ENCODE measurements at regions not wholly inside any gene's neighbourhood (a gene's known extent, or its start where the extent isn't known, plus 50 kb on each side); places are given as distances from the start of the nearest gene placed in this dataset.

DNA sequence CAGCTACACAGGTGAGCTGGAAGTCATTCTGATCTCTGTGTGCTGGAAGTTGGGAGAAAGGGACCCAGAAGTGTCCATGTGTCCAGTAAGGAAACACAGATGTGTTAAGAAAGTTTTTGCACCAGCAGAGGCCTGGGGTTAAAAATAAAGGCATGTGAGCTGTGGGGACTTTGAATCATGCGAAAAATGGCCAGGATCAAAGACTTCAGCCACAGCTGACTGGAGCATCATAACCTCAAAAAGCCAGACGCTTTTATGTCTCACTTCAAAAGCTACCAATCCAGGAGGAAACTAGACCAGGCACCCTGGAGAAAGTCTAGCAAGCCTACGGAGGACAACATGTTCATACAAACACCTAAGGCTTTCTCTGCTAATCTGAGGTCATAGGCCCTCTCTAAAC is 503.6 kb upstream of the REG3G start:
- no peak for DNase-seq (ENCODE audit: low spot score in 2 of 2)
- Mint-ChIP-seq H3K27ac (no peak overlapping the region), H3K4me1 (no peaks in the 10 kb centered on the region), H3K4me3 (no peak overlapping the region), H3K36me3 (no peaks in the 10 kb centered on the region), H3K9me3 (peaks cover 13% of the 10 kb centered on the region)
- ATAC-seq, result no peak

- Mint-ChIP-seq H3K9me3 (peaks cover 13% of the 10 kb centered on the region), H3K4me3 (no peak overlapping the region), H3K27ac (no peak overlapping the region), H3K4me1 (no peaks in the 10 kb centered on the region), H3K36me3 (no peaks in the 10 kb centered on the region)
- ATAC-seq, result no peak
- no peak for DNase-seq (ENCODE audit: low spot score in 2 of 2)
Observed at GRCh38 chr2:78532762-78533379, 492.6 kb upstream of the REG3G start.

GRCh38 chr2:78535395-78535794 is 490.1 kb upstream of the REG3G start:
- H3K27ac Mint-ChIP-seq, result no peak overlapping the region
- H3K9me3 Mint-ChIP-seq, result peaks cover 16% of the 10 kb centered on the region
- no peaks in the 10 kb centered on the region for H3K4me1 Mint-ChIP-seq
- no peak for DNase-seq (ENCODE audit: low spot score in 2 of 2)
- ATAC-seq, result no peak
- H3K36me3 Mint-ChIP-seq, result no peaks in the 10 kb centered on the region
- H3K4me3 Mint-ChIP-seq, result no peak overlapping the region

- no peaks in the 10 kb centered on the region for H3K4me1 Mint-ChIP-seq
- H3K36me3 Mint-ChIP-seq, result no peaks in the 10 kb centered on the region
- DNase-seq (ENCODE audit: low spot score in 2 of 2) (no peak), ATAC-seq (no peak)
- H3K27ac Mint-ChIP-seq, result no peak overlapping the region
- no peak overlapping the region for H3K4me3 Mint-ChIP-seq
- H3K9me3 Mint-ChIP-seq, result peaks cover 23% of the 10 kb centered on the region
Observed at GRCh38 chr2:78538322-78538721, 487.2 kb upstream of the REG3G start.

DNA sequence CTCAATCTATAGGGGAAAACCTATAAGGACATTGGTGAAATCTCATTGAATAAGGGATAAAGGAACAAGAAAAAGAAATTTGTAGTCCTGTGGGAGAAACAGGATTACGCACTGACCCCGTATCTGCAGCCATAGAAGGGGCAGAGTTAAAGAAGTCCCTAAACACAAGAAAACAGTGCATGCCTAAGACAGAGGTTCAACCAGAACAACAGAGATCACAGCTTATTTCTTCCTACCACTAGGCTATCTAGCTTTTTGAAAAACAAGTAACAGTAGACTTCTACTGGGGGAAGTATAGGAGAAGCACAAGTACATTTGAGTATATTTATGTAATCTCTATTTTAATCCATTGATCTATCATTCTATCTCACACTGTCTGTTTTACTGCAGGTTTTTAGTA is 485.2 kb upstream of the REG3G start:
- DNase-seq (ENCODE audit: low spot score in 2 of 2) (no peak), ATAC-seq (no peak)
- Mint-ChIP-seq H3K4me3 (no peak overlapping the region), H3K4me1 (no peaks in the 10 kb centered on the region), H3K9me3 (peaks cover 31% of the 10 kb centered on the region), H3K36me3 (no peaks in the 10 kb centered on the region), H3K27ac (no peak overlapping the region)

- no peak for DNase-seq (ENCODE audit: low spot score in 2 of 2)
- Mint-ChIP-seq H3K36me3 (no peaks in the 10 kb centered on the region), H3K4me1 (no peaks in the 10 kb centered on the region), H3K27ac (no peak overlapping the region), H3K9me3 (peaks cover 34% of the 10 kb centered on the region), H3K4me3 (no peak overlapping the region)
- no peak for ATAC-seq
Observed at GRCh38 chr2:78541088-78541450, 484.4 kb upstream of the REG3G start.

DNA sequence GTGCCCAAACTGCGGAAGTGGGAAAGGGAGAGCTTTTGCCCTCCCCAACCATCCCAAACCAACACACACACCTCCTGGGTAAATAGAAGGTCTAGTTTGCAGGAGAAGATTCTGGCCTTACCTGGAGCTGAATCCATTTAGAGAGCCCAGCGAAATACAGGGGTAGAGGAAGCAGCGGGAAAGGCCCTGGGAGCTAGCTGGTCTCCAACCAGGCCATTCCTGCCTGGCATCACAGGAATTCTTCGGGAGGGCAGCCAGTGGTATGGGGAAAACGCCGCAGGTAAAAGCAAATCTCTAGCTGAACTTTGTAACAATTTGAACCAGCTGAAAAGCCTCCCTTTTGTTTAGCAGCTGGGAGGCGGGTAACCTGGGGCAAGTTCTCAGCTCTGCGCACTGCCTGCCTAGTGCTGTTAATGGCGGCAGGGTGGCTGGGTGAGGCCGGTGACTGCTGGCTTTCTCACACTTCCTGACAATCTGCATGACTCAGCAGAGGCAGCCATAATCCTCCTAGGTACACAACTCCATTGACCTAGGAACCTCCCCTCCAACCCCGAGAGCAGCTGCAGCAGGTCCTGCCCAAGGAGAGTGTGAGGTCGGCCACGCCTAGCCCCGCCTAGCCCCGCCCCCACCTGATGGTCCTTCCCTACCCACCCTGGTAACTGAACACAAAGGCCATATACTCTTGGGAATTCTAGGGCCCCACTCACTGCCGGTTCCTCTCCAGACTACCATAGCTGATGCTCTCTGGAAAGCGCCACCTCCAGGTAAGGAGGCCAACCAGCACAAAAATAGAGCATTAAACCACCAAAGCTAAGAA is 483.8 kb upstream of the REG3G start:
- Mint-ChIP-seq H3K36me3 (no peaks in the 10 kb centered on the region), H3K4me1 (no peaks in the 10 kb centered on the region), H3K9me3 (peaks cover 35% of the 10 kb centered on the region), H3K27ac (no peak overlapping the region), H3K4me3 (no peak overlapping the region)
- no peak for ATAC-seq
- no peak for DNase-seq (ENCODE audit: low spot score in 2 of 2)

GRCh38 chr2:78546843-78547242 is 478.7 kb upstream of the REG3G start:
- H3K36me3 Mint-ChIP-seq, result no peaks in the 10 kb centered on the region
- H3K4me1 Mint-ChIP-seq, result no peaks in the 10 kb centered on the region
- peaks cover 37% of the 10 kb centered on the region for H3K9me3 Mint-ChIP-seq
- ATAC-seq (no peak), DNase-seq (ENCODE audit: low spot score in 2 of 2) (no peak)
- no peak overlapping the region for H3K27ac Mint-ChIP-seq
- no peak overlapping the region for H3K4me3 Mint-ChIP-seq

DNA sequence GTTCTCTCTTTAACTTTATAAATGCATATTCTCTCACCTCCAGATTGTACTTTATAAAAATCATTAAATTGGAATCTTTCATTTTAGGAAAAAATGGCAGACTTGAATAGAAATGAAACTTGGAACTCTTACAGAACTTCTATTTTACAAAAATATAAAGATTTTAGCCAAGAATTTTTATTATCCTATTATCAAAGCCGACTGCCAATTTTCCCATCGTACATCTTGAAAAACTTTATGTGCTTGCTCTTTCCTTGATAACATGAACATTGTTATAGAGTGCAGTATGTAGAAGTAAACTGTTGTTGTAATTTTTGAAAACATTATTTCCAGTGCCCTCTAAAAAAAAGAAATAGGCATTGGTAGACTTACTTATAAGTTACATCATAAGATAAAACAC is 475.7 kb upstream of the REG3G start:
- Mint-ChIP-seq H3K4me3 (no peak overlapping the region), H3K36me3 (no peaks in the 10 kb centered on the region), H3K4me1 (no peaks in the 10 kb centered on the region), H3K27ac (no peak overlapping the region), H3K9me3 (peaks cover 36% of the 10 kb centered on the region)
- DNase-seq (ENCODE audit: low spot score in 2 of 2), result no peak
- ATAC-seq, result no peak

- H3K36me3 Mint-ChIP-seq, result no peaks in the 10 kb centered on the region
- H3K27ac Mint-ChIP-seq, result no peak overlapping the region
- H3K4me3 Mint-ChIP-seq, result no peak overlapping the region
- H3K4me1 Mint-ChIP-seq, result no peaks in the 10 kb centered on the region
- peaks cover 27% of the 10 kb centered on the region for H3K9me3 Mint-ChIP-seq
- DNase-seq (ENCODE audit: low spot score in 2 of 2) (no peak), ATAC-seq (no peak)
Observed at GRCh38 chr2:78553866-78554647, 471.4 kb upstream of the REG3G start.

DNA sequence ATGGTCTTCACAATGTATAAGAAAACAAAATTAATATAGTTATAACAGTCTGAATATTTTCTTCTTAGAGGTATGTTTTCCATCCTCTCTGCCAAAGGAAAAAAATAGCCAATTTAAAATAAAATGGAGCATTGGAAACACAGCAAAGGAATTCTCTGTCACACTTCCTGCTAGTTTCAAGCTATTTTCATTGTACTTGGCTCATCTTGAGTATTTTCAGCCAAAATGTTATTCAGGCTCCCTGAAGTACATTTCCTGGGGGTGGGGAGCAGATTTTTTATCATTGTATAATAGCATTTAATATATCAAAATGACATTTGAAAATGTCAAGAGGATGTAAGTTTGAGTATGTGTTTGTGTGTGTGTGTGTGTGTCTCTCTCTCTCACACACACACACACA is 463.6 kb upstream of the REG3G start:
- H3K9me3 Mint-ChIP-seq, result peaks cover 12% of the 10 kb centered on the region
- H3K4me3 Mint-ChIP-seq, result no peak overlapping the region
- no peak for DNase-seq (ENCODE audit: low spot score in 2 of 2)
- H3K27ac Mint-ChIP-seq, result no peak overlapping the region
- no peaks in the 10 kb centered on the region for H3K4me1 Mint-ChIP-seq
- ATAC-seq, result no peak
- no peaks in the 10 kb centered on the region for H3K36me3 Mint-ChIP-seq

- DNase-seq (ENCODE audit: low spot score in 2 of 2) (no peak), ATAC-seq (no peak)
- Mint-ChIP-seq H3K4me1 (no peaks in the 10 kb centered on the region), H3K4me3 (no peak overlapping the region), H3K27ac (no peak overlapping the region), H3K9me3 (peaks cover 11% of the 10 kb centered on the region), H3K36me3 (no peaks in the 10 kb centered on the region)
Observed at GRCh38 chr2:78564666-78565065, 460.8 kb upstream of the REG3G start.

GRCh38 chr2:78568782-78569373 is 456.6 kb upstream of the REG3G start:
- no peaks in the 10 kb centered on the region for H3K4me1 Mint-ChIP-seq
- H3K9me3 Mint-ChIP-seq, result peaks cover 21% of the 10 kb centered on the region
- ATAC-seq, result no peak

DNA sequence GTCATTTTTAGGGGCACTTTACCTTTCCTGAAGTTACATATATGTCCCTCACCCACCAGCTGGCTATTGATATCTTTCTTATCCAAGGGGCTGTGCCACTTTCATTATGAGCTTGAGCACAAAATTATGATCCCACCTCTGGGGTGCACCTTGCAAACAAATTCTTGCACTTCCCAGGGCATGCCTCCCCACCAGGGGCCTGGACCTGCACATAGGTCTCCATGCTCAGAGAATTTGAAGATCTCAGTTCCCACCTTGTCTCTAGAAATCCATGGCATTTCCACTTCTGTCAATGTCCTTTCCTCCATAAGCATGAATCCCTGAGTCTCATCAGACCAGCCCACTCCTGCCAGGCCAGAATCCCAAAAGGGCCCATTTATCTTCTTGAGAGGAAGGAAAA is 449.1 kb upstream of the REG3G start:
- Mint-ChIP-seq H3K4me1 (no peaks in the 10 kb centered on the region), H3K36me3 (no peaks in the 10 kb centered on the region), H3K4me3 (no peak overlapping the region), H3K27ac (no peak overlapping the region), H3K9me3 (peaks cover 12% of the 10 kb centered on the region)
- ATAC-seq (no peak), DNase-seq (ENCODE audit: low spot score in 2 of 2) (no peak)

More at GRCh38 chr2:78568782-78569373, 456.6 kb upstream of the REG3G start:
- Mint-ChIP-seq H3K27ac (no peak overlapping the region), H3K36me3 (no peaks in the 10 kb centered on the region), H3K4me3 (no peak overlapping the region)
- DNase-seq (ENCODE audit: low spot score in 2 of 2), result no peak

DNA sequence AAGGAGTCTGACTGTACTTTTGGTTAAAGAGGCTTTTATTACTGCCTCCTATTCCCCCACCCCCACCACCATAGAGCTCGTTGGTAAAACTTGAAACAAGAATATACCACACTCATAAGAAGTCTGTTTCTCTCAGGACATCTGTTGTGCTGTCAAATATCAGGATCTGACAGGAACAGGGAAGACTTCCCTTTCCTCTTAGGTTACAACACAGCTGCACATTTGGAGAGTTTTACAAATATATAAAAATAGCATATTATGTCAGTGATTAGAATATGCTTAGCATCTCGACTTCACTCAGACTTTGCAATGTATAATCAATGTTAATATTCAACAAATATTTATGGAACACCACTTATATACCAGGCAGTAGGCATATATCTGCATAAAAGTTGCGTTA is 439.6 kb upstream of the REG3G start:
- DNase-seq (ENCODE audit: low spot score in 2 of 2) (no peak), ATAC-seq (no peak)
- H3K27ac Mint-ChIP-seq, result no peak overlapping the region
- H3K9me3 Mint-ChIP-seq, result peaks cover 32% of the 10 kb centered on the region
- H3K4me3 Mint-ChIP-seq, result no peak overlapping the region
- H3K4me1 Mint-ChIP-seq, result no peaks in the 10 kb centered on the region
- no peaks in the 10 kb centered on the region for H3K36me3 Mint-ChIP-seq

Measured in stimulated activated effector memory CD8-positive, alpha-beta T cell treated with anti-CD3 and anti-CD28 coated beads, Interleukin-12 subunit alpha, Interleukin-12 subunit beta, amount 100 ng/mL, for 72 hours (primary cell).